DOHH2 (cell line): ENCODE measurements at regions not wholly inside any gene's neighbourhood (a gene's known extent, or its start where the extent isn't known, plus 50 kb on each side); places are given as distances from the start of the nearest gene placed in this dataset.

Experiments
- EZH2phosphoT487 ChIP-seq: fragments of 200-600 bp; sonication (generic); IDR thresholded peaks from 2 replicates; pipeline ENCODE4 v1.6.1; 2017; ENCODE audit warnings: borderline replicate concordance, mild to moderate bottlenecking, antibody characterized with exemption, low read length, moderate library complexity, mixed read lengths
- TF ChIP-seq, protein P1 (sequence below): fragments of 200-600 bp; sonication (generic); IDR thresholded peaks from one replicate; pipeline ENCODE4 v1.5.1; 2014; ENCODE audit warnings: antibody characterized with exemption, mild to moderate bottlenecking, low read depth, low read length; ENCODE audit not compliant: poor library complexity, severe bottlenecking

DNA sequence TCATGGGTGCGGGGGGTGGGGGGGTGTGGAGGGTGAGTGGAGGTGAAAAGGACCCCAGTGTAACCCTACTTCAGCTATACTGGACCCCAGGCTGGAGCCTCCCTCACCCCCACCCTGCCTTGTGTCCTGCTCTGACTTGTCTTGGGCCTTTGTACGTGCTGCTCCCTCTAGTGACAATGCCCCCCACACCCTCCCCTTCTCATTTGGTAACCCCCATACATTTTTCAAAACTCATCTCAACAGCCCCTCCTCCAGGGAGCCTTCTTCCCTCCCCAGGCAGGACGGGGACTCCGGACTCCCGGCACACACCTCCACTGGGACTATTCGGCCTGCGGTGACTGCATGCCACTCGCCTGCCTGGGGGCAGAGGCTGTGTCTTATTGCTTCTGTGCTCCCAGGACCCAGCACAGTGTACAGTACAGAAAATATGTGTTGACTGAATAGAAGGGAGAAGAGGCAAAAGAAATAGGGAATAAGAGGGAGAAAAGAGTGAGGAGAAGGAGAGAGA lies 108.2 kb downstream of the VEGFA start:
- TF ChIP-seq, protein P1, sequence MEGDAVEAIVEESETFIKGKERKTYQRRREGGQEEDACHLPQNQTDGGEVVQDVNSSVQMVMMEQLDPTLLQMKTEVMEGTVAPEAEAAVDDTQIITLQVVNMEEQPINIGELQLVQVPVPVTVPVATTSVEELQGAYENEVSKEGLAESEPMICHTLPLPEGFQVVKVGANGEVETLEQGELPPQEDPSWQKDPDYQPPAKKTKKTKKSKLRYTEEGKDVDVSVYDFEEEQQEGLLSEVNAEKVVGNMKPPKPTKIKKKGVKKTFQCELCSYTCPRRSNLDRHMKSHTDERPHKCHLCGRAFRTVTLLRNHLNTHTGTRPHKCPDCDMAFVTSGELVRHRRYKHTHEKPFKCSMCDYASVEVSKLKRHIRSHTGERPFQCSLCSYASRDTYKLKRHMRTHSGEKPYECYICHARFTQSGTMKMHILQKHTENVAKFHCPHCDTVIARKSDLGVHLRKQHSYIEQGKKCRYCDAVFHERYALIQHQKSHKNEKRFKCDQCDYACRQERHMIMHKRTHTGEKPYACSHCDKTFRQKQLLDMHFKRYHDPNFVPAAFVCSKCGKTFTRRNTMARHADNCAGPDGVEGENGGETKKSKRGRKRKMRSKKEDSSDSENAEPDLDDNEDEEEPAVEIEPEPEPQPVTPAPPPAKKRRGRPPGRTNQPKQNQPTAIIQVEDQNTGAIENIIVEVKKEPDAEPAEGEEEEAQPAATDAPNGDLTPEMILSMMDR = no peak
- TF ChIP-seq EZH2phosphoT487 = no peak
